ENCODE measurements at regions not wholly inside any gene's neighbourhood (a gene's known extent, or its start where the extent isn't known, plus 50 kb on each side); places are given as distances from the start of the nearest gene placed in this dataset.

DNA sequence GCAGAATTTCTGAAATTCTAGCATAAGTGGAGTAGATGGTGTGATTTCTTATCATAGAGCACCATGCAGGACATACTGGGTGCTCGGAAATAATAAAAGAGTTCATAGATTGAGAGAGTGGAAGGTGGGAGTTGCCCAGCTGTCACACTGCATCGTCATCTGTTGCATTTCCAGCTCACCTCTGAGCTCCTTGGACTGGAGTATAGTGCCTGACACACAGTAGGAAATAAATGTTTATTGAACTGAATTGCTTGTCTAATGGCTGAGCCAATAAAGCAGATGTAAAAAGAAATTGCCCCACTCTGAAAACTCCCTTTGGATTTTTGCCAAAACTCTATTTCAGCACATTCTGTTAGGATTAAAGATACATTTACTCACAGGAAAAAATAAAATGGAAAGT lies 108.9 kb upstream of the UBE2E1 start:
- no peaks in the 10 kb centered on the region for H3K36me3 ChIP-seq (ENCODE audit: insufficient read depth, low read length)
- H3K27ac ChIP-seq (ENCODE audit: low read length) = no peak overlapping the region

DNA sequence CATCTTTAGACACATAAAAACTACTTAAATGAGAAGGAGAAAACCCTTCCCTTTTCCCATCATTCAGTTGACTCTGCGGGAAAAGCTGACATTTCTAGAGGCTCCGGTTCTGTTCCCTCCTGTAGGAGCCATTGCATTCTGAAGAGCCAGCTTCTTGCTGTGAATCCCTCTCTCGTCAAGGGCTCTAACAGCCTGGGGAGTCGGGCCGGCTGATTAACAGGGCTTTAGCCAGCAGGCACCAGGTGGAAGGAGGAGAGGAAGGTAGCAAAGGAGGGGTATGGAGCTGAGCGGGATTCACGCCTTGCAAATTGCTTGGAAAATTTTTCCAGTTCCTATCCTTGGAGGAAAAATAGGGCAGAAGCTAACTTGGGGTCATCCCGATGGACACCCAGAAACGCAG lies 108.3 kb upstream of the UBE2E1 start:
- no peak for TF ChIP-seq EP300 (conservative IDR thresholded peaks at IDR 0.05; ENCODE audit: poor library complexity, severe bottlenecking)
- TF ChIP-seq, protein P1, sequence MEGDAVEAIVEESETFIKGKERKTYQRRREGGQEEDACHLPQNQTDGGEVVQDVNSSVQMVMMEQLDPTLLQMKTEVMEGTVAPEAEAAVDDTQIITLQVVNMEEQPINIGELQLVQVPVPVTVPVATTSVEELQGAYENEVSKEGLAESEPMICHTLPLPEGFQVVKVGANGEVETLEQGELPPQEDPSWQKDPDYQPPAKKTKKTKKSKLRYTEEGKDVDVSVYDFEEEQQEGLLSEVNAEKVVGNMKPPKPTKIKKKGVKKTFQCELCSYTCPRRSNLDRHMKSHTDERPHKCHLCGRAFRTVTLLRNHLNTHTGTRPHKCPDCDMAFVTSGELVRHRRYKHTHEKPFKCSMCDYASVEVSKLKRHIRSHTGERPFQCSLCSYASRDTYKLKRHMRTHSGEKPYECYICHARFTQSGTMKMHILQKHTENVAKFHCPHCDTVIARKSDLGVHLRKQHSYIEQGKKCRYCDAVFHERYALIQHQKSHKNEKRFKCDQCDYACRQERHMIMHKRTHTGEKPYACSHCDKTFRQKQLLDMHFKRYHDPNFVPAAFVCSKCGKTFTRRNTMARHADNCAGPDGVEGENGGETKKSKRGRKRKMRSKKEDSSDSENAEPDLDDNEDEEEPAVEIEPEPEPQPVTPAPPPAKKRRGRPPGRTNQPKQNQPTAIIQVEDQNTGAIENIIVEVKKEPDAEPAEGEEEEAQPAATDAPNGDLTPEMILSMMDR (IDR thresholded peaks at IDR 0.05; ENCODE audit: poor library complexity, severe bottlenecking) = no peak
- no peak for TF ChIP-seq TAF1 (IDR thresholded peaks at IDR 0.05; ENCODE audit: low read depth)
- TF ChIP-seq, protein P2, sequence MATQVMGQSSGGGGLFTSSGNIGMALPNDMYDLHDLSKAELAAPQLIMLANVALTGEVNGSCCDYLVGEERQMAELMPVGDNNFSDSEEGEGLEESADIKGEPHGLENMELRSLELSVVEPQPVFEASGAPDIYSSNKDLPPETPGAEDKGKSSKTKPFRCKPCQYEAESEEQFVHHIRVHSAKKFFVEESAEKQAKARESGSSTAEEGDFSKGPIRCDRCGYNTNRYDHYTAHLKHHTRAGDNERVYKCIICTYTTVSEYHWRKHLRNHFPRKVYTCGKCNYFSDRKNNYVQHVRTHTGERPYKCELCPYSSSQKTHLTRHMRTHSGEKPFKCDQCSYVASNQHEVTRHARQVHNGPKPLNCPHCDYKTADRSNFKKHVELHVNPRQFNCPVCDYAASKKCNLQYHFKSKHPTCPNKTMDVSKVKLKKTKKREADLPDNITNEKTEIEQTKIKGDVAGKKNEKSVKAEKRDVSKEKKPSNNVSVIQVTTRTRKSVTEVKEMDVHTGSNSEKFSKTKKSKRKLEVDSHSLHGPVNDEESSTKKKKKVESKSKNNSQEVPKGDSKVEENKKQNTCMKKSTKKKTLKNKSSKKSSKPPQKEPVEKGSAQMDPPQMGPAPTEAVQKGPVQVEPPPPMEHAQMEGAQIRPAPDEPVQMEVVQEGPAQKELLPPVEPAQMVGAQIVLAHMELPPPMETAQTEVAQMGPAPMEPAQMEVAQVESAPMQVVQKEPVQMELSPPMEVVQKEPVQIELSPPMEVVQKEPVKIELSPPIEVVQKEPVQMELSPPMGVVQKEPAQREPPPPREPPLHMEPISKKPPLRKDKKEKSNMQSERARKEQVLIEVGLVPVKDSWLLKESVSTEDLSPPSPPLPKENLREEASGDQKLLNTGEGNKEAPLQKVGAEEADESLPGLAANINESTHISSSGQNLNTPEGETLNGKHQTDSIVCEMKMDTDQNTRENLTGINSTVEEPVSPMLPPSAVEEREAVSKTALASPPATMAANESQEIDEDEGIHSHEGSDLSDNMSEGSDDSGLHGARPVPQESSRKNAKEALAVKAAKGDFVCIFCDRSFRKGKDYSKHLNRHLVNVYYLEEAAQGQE (IDR thresholded peaks at IDR 0.05; ENCODE audit: borderline replicate concordance) = no peak
- TF ChIP-seq RAD21 (conservative IDR thresholded peaks at IDR 0.05) = no peak
- no peak for TF ChIP-seq EZH2 (IDR thresholded peaks at IDR 0.05; ENCODE audit: borderline replicate concordance, insufficient read depth, low read length, poor library complexity, severe bottlenecking)
- TF ChIP-seq SMC3 (conservative IDR thresholded peaks at IDR 0.05; ENCODE audit: poor library complexity) = no peak
- TF ChIP-seq MXI1 (conservative IDR thresholded peaks at IDR 0.05; ENCODE audit: poor library complexity, severe bottlenecking) = no peak
- TF ChIP-seq POLR2AphosphoS5 (IDR thresholded peaks at IDR 0.05) = no peak

More for the DNA sequence above, 108.9 kb upstream of the UBE2E1 start:
- Histone ChIP-seq H2AFZ (ENCODE audit: low read depth, low read length) (no peak overlapping the region), H3K4me3 (ENCODE audit: low read length) (no peak overlapping the region), H3K27me3 (ENCODE audit: insufficient read depth, low read depth, low read length) (no peaks in the 10 kb centered on the region), H3K4me2 (ENCODE audit: low read length) (no peak overlapping the region), H3K79me2 (replicated peaks; ENCODE audit: insufficient read depth, low read length) (no peaks in the 10 kb centered on the region), H3K9me3 (ENCODE audit: low read length) (no peaks in the 10 kb centered on the region), H3K9ac (ENCODE audit: low read length) (no peak overlapping the region), H4K20me1 (ENCODE audit: insufficient read depth) (no peaks in the 10 kb centered on the region), H3F3A (ENCODE audit: insufficient read depth, low read length, poor library complexity, severe bottlenecking) (no peaks in the 10 kb centered on the region), H3K9me2 (ENCODE audit: insufficient read depth, low read length) (no peaks in the 10 kb centered on the region)
- TF ChIP-seq EP300 (conservative IDR thresholded peaks at IDR 0.05; ENCODE audit: poor library complexity, severe bottlenecking) = no peak
- TF ChIP-seq SMC3 (conservative IDR thresholded peaks at IDR 0.05; ENCODE audit: poor library complexity) = no peak
- no peak for TF ChIP-seq MXI1 (conservative IDR thresholded peaks at IDR 0.05; ENCODE audit: poor library complexity, severe bottlenecking)
- TF ChIP-seq RAD21 (conservative IDR thresholded peaks at IDR 0.05) = no peak
- no peak for TF ChIP-seq POLR2AphosphoS5 (IDR thresholded peaks at IDR 0.05)
- no peak for TF ChIP-seq TAF1 (IDR thresholded peaks at IDR 0.05; ENCODE audit: low read depth)
- TF ChIP-seq, protein P2 (IDR thresholded peaks at IDR 0.05; ENCODE audit: borderline replicate concordance) = no peak
- TF ChIP-seq EZH2 (IDR thresholded peaks at IDR 0.05; ENCODE audit: borderline replicate concordance, insufficient read depth, low read length, poor library complexity, severe bottlenecking) = no peak
- TF ChIP-seq, protein P1 (IDR thresholded peaks at IDR 0.05; ENCODE audit: poor library complexity, severe bottlenecking) = no peak

More for the DNA sequence above, 108.3 kb upstream of the UBE2E1 start:
- H4K20me1 ChIP-seq (ENCODE audit: insufficient read depth) = no peaks in the 10 kb centered on the region
- H3K9me2 ChIP-seq (ENCODE audit: insufficient read depth, low read length) = no peaks in the 10 kb centered on the region
- H3F3A ChIP-seq (ENCODE audit: insufficient read depth, low read length, poor library complexity, severe bottlenecking) = no peaks in the 10 kb centered on the region
- no peaks in the 10 kb centered on the region for H3K79me2 ChIP-seq (replicated peaks; ENCODE audit: insufficient read depth, low read length)
- H2AFZ ChIP-seq (ENCODE audit: low read depth, low read length) = no peak overlapping the region
- H3K27ac ChIP-seq (ENCODE audit: low read length) = no peak overlapping the region
- no peak overlapping the region for H3K4me3 ChIP-seq (ENCODE audit: low read length)
- H3K4me2 ChIP-seq (ENCODE audit: low read length) = no peak overlapping the region
- H3K9me3 ChIP-seq (ENCODE audit: low read length) = no peaks in the 10 kb centered on the region
- H3K27me3 ChIP-seq (ENCODE audit: insufficient read depth, low read depth, low read length) = no peaks in the 10 kb centered on the region
- H3K9ac ChIP-seq (ENCODE audit: low read length) = no peak overlapping the region
- no peaks in the 10 kb centered on the region for H3K36me3 ChIP-seq (ENCODE audit: insufficient read depth, low read length)

All from neural cell (in vitro differentiated cells).